Fibroblast of lung (primary cell): ENCODE measurements at regions not wholly inside any gene's neighbourhood (a gene's known extent, or its start where the extent isn't known, plus 50 kb on each side); places are given as distances from the start of the nearest gene placed in this dataset.

Source experiments
- DNase-seq, 2 donors: peaks; one replicate each; pipeline versions ENCODE4 v3.0.0 to v3.0.0-alpha.2; 2010; ENCODE audit warnings: low read depth in 2 of 2
- H2AFZ ChIP-seq: 2 replicates; pipeline ENCODE4 v1.5.1; 2012; ENCODE audit warnings: low read length, control low read depth, inconsistent platforms
- H3K27ac ChIP-seq: 2 replicates; pipeline ENCODE4 v1.5.1; 2011; ENCODE audit warnings: low read length, control low read depth; ENCODE audit not compliant: insufficient read depth
- H3K27me3 ChIP-seq: 2 replicates; pipeline ENCODE4 v1.5.1; 2011; ENCODE audit warnings: mild to moderate bottlenecking, low read length; ENCODE audit not compliant: control insufficient read depth, insufficient read depth
- H3K36me3 ChIP-seq: 2 replicates; pipeline ENCODE4 v1.5.1; 2011; ENCODE audit warnings: low read length; ENCODE audit not compliant: control insufficient read depth, insufficient read depth
- H3K4me1 ChIP-seq: 2 replicates; pipeline ENCODE4 v1.5.1; 2011; ENCODE audit warnings: low read length; ENCODE audit not compliant: control insufficient read depth, insufficient read depth; ENCODE audit errors: extremely low read depth
- H3K4me2 ChIP-seq: 2 replicates; pipeline ENCODE4 v1.5.1; 2011; ENCODE audit warnings: low read length, control low read depth; ENCODE audit not compliant: insufficient read depth; ENCODE audit errors: extremely low read depth
- H3K4me3 ChIP-seq, 4 experiments: fragments of 200-600 bp in 1 of 4; sonication (generic) in 1 of 4; replicated peaks in 1 of 4; 2 replicates each; pipeline ENCODE4 v1.5.1; 2011 to 2016; ENCODE audit warnings: low read length in 4 of 4, low read depth in 3 of 4, mild to moderate bottlenecking in 3 of 4, control low read depth in 2 of 4, inconsistent platforms in 1 of 4, mixed read lengths in 1 of 4; ENCODE audit not compliant: insufficient read depth in 1 of 4; ENCODE audit errors: control extremely low read depth in 1 of 4
- H3K79me2 ChIP-seq: 2 replicates; pipeline ENCODE4 v1.5.1; 2012; ENCODE audit warnings: mild to moderate bottlenecking, low read length, inconsistent platforms; ENCODE audit not compliant: control insufficient read depth, insufficient read depth
- H3K9ac ChIP-seq: 2 replicates; pipeline ENCODE4 v1.5.1; 2011; ENCODE audit warnings: mild to moderate bottlenecking, low read length, control low read depth; ENCODE audit not compliant: insufficient read depth
- H3K9me3 ChIP-seq: 2 replicates; pipeline ENCODE4 v1.5.1; 2012; ENCODE audit warnings: low read depth, low read length; ENCODE audit not compliant: control insufficient read depth, insufficient read depth
- H4K20me1 ChIP-seq: 2 replicates; pipeline ENCODE4 v1.5.1; 2011; ENCODE audit warnings: low read length; ENCODE audit not compliant: control insufficient read depth, insufficient read depth; ENCODE audit errors: extremely low read depth
- CTCF ChIP-seq, 2 donors: IDR thresholded peaks in 1 of 2; conservative IDR thresholded peaks in 1 of 2; 1 replicate in 1 of 2; 2 replicates in 1 of 2; pipeline ENCODE4 v1.5.1; 2011 to 2012; ENCODE audit warnings: low read length in 2 of 2, control low read depth in 1 of 2, inconsistent platforms in 1 of 2, low read depth in 1 of 2, mild to moderate bottlenecking in 1 of 2
- EZH2 ChIP-seq: IDR thresholded peaks from 2 replicates; pipeline ENCODE4 v1.5.1; 2012; ENCODE audit warnings: low read length, control low read depth, mild to moderate bottlenecking; ENCODE audit errors: missing control alignments

DNA sequence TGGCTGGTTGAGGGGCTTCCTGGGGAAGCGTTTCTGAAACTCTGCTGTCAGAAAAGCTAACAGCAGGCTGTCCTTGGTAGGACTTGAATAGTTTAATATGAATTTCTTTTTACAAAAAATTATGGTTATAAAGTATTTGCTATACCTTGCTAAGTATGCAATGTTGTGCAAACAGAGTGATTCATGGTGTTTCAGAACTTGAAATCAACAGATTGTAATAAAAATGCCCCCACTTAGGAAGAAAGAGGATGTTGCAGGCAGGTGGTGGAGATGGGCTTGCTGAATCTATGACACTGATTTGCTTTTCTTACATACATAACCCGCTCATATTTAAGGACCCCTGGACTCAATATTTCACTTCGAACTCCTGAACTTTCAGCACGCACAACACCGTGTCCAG lies 211.6 kb downstream of the THBS2 start:
- Histone ChIP-seq H3K27ac (no peak overlapping the region), H3K4me1 (peaks cover 4% of the 10 kb centered on the region), H4K20me1 (no peaks in the 10 kb centered on the region), H3K4me3 (no peak overlapping the region), H3K9ac (no peak overlapping the region), H3K27me3 (no peaks in the 10 kb centered on the region), H3K9me3 (no peaks in the 10 kb centered on the region), H3K4me2 (no peak overlapping the region), H3K36me3 (no peaks in the 10 kb centered on the region), H2AFZ (no peak overlapping the region), H3K79me2 (no peaks in the 10 kb centered on the region)
- no peak for DNase-seq
- TF ChIP-seq EZH2 (no peak), CTCF (conservative IDR thresholded peaks at IDR 0.05 in 1 of 2, IDR thresholded peaks at IDR 0.05 in 1 of 2; ENCODE audit: low read depth in 1 of 2, low read length in 2 of 2) (no peak)

DNA sequence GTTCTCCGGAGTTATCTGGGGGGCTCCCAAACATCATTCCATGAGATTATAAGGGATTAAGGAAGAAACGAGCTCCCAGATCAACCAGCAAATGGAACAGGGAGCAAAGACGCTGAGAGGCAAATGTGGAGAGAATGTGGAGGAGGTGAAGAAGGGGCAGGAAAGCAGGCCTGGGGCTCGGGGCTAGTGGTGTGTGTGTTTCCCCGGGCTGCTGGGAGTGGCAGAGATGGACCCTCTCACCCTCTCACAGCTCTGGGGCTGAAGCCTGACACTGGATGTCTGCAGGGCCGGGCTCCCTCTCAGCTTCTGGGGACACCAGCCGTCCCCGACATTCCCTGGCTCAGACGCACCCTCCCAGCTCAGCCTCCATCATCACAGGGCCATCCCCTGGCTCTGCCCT lies 212.6 kb downstream of the THBS2 start:
- Histone ChIP-seq H3K4me1 (no peaks in the 10 kb centered on the region), H3K4me2 (no peak overlapping the region), H3K27ac (no peak overlapping the region), H3K27me3 (no peaks in the 10 kb centered on the region), H3K9ac (no peak overlapping the region), H3K36me3 (no peaks in the 10 kb centered on the region), H2AFZ (no peak overlapping the region), H4K20me1 (no peaks in the 10 kb centered on the region), H3K79me2 (no peaks in the 10 kb centered on the region), H3K9me3 (no peaks in the 10 kb centered on the region), H3K4me3 (no peak overlapping the region)
- no peak for DNase-seq
- TF ChIP-seq CTCF (conservative IDR thresholded peaks at IDR 0.05 in 1 of 2, IDR thresholded peaks at IDR 0.05 in 1 of 2; ENCODE audit: low read depth in 1 of 2, low read length in 2 of 2) (no peak), EZH2 (no peak)

- Histone ChIP-seq H3K36me3 (no peaks in the 10 kb centered on the region), H3K9ac (no peak overlapping the region), H3K79me2 (no peaks in the 10 kb centered on the region), H3K4me3 (no peak overlapping the region), H4K20me1 (no peaks in the 10 kb centered on the region), H3K9me3 (no peaks in the 10 kb centered on the region), H3K27me3 (no peaks in the 10 kb centered on the region), H3K4me1 (no peaks in the 10 kb centered on the region), H3K4me2 (no peak overlapping the region), H2AFZ (no peak overlapping the region), H3K27ac (no peak overlapping the region)
- TF ChIP-seq EZH2, result no peak
- TF ChIP-seq CTCF (conservative IDR thresholded peaks at IDR 0.05 in 1 of 2, IDR thresholded peaks at IDR 0.05 in 1 of 2; ENCODE audit: low read depth in 1 of 2, low read length in 2 of 2), result no peak
- peak in 1 of 2 donors; percentile 76 for DNase-seq
Observed at GRCh38 chr6:169038691-169039090, 215.0 kb downstream of the THBS2 start.
